Mesodermal cell (in vitro differentiated cells): ENCODE measurements at regions not wholly inside any gene's neighbourhood (a gene's known extent, or its start where the extent isn't known, plus 50 kb on each side); places are given as distances from the start of the nearest gene placed in this dataset.

Experiments
- H3K27ac ChIP-seq: 2 replicates; pipeline ENCODE4 v1.7.0; 2013; ENCODE audit warnings: mild to moderate bottlenecking, low read depth, low read length, moderate library complexity; ENCODE audit not compliant: severe bottlenecking
- H3K36me3 ChIP-seq: 2 replicates; pipeline ENCODE4 v1.7.1; 2013; ENCODE audit warnings: mild to moderate bottlenecking, low read length, moderate library complexity; ENCODE audit not compliant: control insufficient read depth, insufficient read depth
- H3K4me1 ChIP-seq: one replicate; pipeline ENCODE4 v1.7.1; 2013; ENCODE audit warnings: mild to moderate bottlenecking, low read length; ENCODE audit not compliant: insufficient read depth, control insufficient read depth, poor library complexity, severe bottlenecking
- H3K4me3 ChIP-seq: 2 replicates; pipeline ENCODE4 v1.7.0; 2013; ENCODE audit warnings: low read length, control low read depth, mild to moderate bottlenecking; ENCODE audit not compliant: insufficient read depth, poor library complexity, severe bottlenecking; ENCODE audit errors: extremely low read depth
- H3K9me3 ChIP-seq: 2 replicates; pipeline ENCODE4 v1.7.1; 2013; ENCODE audit warnings: mild to moderate bottlenecking, low read length, moderate library complexity; ENCODE audit not compliant: control insufficient read depth
- WGBS, 2 experiments: methylation state at CpG; one replicate each; pipeline ENCODE4 v1.1.5; 2013; ENCODE audit warnings: missing lambda C conversion rate in 2 of 2; ENCODE audit not compliant: insufficient coverage in 2 of 2; 5-methylcytosine and 5-hydroxymethylcytosine counted together

GRCh38 chr7:136228171-136228570 is 251.0 kb upstream of the MTPN start:
- Histone ChIP-seq H3K4me1 (no peaks in the 10 kb centered on the region), H3K4me3 (no peak overlapping the region), H3K36me3 (no peaks in the 10 kb centered on the region), H3K27ac (no peak overlapping the region), H3K9me3 (no peaks in the 10 kb centered on the region)
- no CpG with 5 or more reads among the region's 3 CpGs for WGBS, 2 experiments

- Histone ChIP-seq H3K4me1 (no peaks in the 10 kb centered on the region), H3K27ac (no peak overlapping the region), H3K36me3 (no peaks in the 10 kb centered on the region), H3K9me3 (no peaks in the 10 kb centered on the region), H3K4me3 (no peak overlapping the region)
- WGBS, 2 experiments, result no CpG with 5 or more reads among the region's 1 CpG
These were observed 237.2 kb upstream of the MTPN start for GRCh38 chr7:136214356-136214755.

- 98 to 99% methylated on average over 5 to 11 of the region's 12 CpGs for WGBS, 2 experiments
- Histone ChIP-seq H3K36me3 (no peaks in the 10 kb centered on the region), H3K4me1 (no peaks in the 10 kb centered on the region)
These were observed 235.9 kb upstream of the MTPN start for GRCh38 chr7:136213012-136213411.

DNA sequence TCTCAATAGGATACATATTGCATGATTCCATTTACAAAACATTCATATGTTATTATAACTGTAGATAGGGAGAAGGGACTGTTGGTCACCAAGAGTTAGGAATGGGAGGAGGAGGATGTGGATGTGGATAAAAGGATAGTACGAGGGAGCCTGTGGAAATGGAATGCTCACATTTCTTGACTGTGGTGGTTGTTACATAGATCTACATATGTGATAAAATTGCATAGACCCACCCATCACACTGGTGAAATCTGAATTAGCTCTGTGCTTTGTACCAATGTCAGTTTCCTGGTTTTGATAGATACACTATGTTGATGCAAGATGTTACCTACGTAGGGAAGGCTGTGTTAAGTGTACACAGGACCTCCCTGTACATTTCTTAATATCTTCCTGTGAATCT is 233.5 kb upstream of the MTPN start:
- H3K36me3 ChIP-seq, result no peaks in the 10 kb centered on the region
- no peak overlapping the region for H3K27ac ChIP-seq
- no peaks in the 10 kb centered on the region for H3K4me1 ChIP-seq
- 60% methylated on average over 1 of the region's 2 CpGs; no CpG with 5 or more reads in 1 of the 2 experiments for WGBS, 2 experiments
- H3K9me3 ChIP-seq, result no peaks in the 10 kb centered on the region
- H3K4me3 ChIP-seq, result no peak overlapping the region

More at GRCh38 chr7:136213012-136213411, 235.9 kb upstream of the MTPN start:
- Histone ChIP-seq H3K9me3 (no peaks in the 10 kb centered on the region), H3K4me3 (no peak overlapping the region), H3K27ac (no peak overlapping the region)

DNA sequence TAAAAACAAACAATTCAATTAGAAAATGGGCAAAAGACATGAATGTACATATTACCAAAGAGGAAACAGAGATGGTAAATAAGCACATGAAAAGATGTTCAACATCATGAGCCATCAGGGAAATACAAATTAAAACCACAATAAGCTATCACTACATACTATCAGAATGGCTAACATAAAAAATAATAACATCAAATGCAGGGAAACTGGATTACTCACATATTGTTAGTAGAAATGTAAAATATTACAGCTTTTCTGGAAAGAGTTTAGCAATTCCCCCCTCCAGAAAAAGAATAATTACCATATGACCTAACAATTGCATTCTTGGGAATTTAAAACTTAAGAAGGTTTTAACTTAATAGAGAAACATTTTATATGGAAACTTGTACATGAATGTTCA is 232.9 kb upstream of the MTPN start:
- no peak overlapping the region for H3K4me3 ChIP-seq
- H3K4me1 ChIP-seq, result no peaks in the 10 kb centered on the region
- H3K9me3 ChIP-seq, result no peaks in the 10 kb centered on the region

GRCh38 chr7:136205956-136206355 is 228.8 kb upstream of the MTPN start:
- H3K27ac ChIP-seq, result no peak overlapping the region
- no peaks in the 10 kb centered on the region for H3K4me1 ChIP-seq
- no peak overlapping the region for H3K4me3 ChIP-seq
- no peaks in the 10 kb centered on the region for H3K9me3 ChIP-seq
- no CpG with 5 or more reads among the region's 1 CpG for WGBS, 2 experiments
- no peaks in the 10 kb centered on the region for H3K36me3 ChIP-seq

More for the DNA sequence above, 232.9 kb upstream of the MTPN start:
- Histone ChIP-seq H3K36me3 (no peaks in the 10 kb centered on the region), H3K27ac (no peak overlapping the region)

DNA sequence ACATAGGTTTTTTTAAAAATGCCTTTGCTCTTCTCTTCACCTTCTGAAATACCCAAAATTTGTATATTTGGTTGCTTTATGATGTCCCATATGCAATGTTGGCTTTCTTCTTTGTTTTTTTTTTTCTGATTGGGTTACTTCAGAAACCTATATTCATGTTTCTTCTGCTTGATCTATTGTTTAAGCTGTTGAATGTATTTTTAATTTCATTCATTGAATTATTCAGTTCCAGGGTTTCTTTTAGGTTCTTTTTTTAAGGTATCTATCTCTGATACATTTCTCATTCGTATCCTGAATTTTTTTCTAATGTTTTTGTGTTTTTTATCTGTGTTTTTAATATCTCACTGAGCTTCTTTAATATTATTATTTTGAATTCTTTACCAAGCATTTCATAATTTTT is 221.0 kb upstream of the MTPN start:
- H3K27ac ChIP-seq, result no peak overlapping the region
- H3K4me3 ChIP-seq, result no peak overlapping the region
- H3K9me3 ChIP-seq, result no peaks in the 10 kb centered on the region
- H3K4me1 ChIP-seq, result no peaks in the 10 kb centered on the region
- no peaks in the 10 kb centered on the region for H3K36me3 ChIP-seq
- WGBS, 2 experiments, result no CpG with 5 or more reads among the region's 1 CpG

GRCh38 chr7:136194878-136195277 is 217.7 kb upstream of the MTPN start:
- no peaks in the 10 kb centered on the region for H3K4me1 ChIP-seq
- H3K4me3 ChIP-seq, result no peak overlapping the region
- no peaks in the 10 kb centered on the region for H3K36me3 ChIP-seq
- whole genome bisulfite sequencing, 2 experiments, result 100% methylated on average over 1 of the region's 1 CpG; no CpG with 5 or more reads in 1 of the 2 experiments
- no peaks in the 10 kb centered on the region for H3K9me3 ChIP-seq
- H3K27ac ChIP-seq, result no peak overlapping the region

GRCh38 chr7:136193940-136194339 is 216.8 kb upstream of the MTPN start:
- no peaks in the 10 kb centered on the region for H3K36me3 ChIP-seq
- no peak overlapping the region for H3K4me3 ChIP-seq
- WGBS, 2 experiments, result 78 to 83% methylated on average over 5 to 6 of the region's 6 CpGs
- H3K27ac ChIP-seq, result no peak overlapping the region
- H3K9me3 ChIP-seq, result no peaks in the 10 kb centered on the region
- H3K4me1 ChIP-seq, result no peaks in the 10 kb centered on the region

GRCh38 chr7:136189506-136189998 is 212.4 kb upstream of the MTPN start:
- H3K27ac ChIP-seq, result no peak overlapping the region
- H3K4me1 ChIP-seq, result no peaks in the 10 kb centered on the region
- no peaks in the 10 kb centered on the region for H3K9me3 ChIP-seq
- 80 to 82% methylated on average over 5 of the region's 5 CpGs for WGBS, 2 experiments
- no peaks in the 10 kb centered on the region for H3K36me3 ChIP-seq
- no peak overlapping the region for H3K4me3 ChIP-seq

- H3K36me3 ChIP-seq, result no peaks in the 10 kb centered on the region
- H3K27ac ChIP-seq, result no peak overlapping the region
- H3K4me3 ChIP-seq, result no peak overlapping the region
- H3K9me3 ChIP-seq, result no peaks in the 10 kb centered on the region
- no CpG with 5 or more reads among the region's 6 CpGs for WGBS, 2 experiments
- no peaks in the 10 kb centered on the region for H3K4me1 ChIP-seq
These were observed 209.1 kb upstream of the MTPN start for GRCh38 chr7:136186281-136186680.
